IMR-90 (cell line): ENCODE measurements at regions not wholly inside any gene's neighbourhood (a gene's known extent, or its start where the extent isn't known, plus 50 kb on each side); places are given as distances from the start of the nearest gene placed in this dataset.

Experiments
- ATAC-seq: fragments of 200-7000 bp; cut with Tn5 transposase; 2 replicates; pipeline ENCODE4 v1.9.1; 2020; ENCODE audit warnings: low read depth, mild to moderate bottlenecking, moderate library complexity
- BruUV-seq: library from RNA; stranded (reverse); fragments of 400-500 nt; replicated peaks from 2 replicates; lab custom pipeline; 2021; lab: Mats Ljungman, UMichigan
- CTCF ChIA-PET: fragments of 300-600 bp; formaldehyde crosslinking; extraction: SDS; loops from one replicate; lab custom pipeline; 2021; ENCODE audit warnings: antibody characterized with exemption; lab: Yijun Ruan, JAX
- POLR2A ChIA-PET: fragments of 300-600 bp; sonication (Branson Sonifier 250); formaldehyde crosslinking; loops from one replicate; lab custom pipeline; 2022; ENCODE audit warnings: antibody characterized with exemption; ENCODE audit not compliant: unreplicated experiment; lab: Charles Lee
- DNase-seq: peaks from one replicate; pipeline ENCODE4 v3.0.0; 2013
- H2AFZ ChIP-seq: replicated peaks from 2 replicates; pipeline ENCODE3; 2013; ENCODE audit warnings: low read length, mild to moderate bottlenecking; ENCODE audit not compliant: poor library complexity
- H2AK5ac ChIP-seq: 2 replicates; pipeline ENCODE4 v1.6.1; 2013; ENCODE audit warnings: low read depth, low read length, inconsistent platforms
- H2AK9ac ChIP-seq: replicated peaks from 2 replicates; pipeline ENCODE3; 2013; ENCODE audit warnings: mild to moderate bottlenecking, low read depth, low read length, moderate library complexity; ENCODE audit not compliant: poor library complexity
- H2BK120ac ChIP-seq: 2 replicates; pipeline ENCODE4 v1.6.1; 2013; ENCODE audit warnings: low read depth, low read length, inconsistent platforms
- H2BK15ac ChIP-seq: 3 replicates; pipeline ENCODE4 v1.6.1; 2013; ENCODE audit warnings: low read depth, low read length, inconsistent platforms
- H2BK20ac ChIP-seq: 2 replicates; pipeline ENCODE4 v1.6.1; 2013; ENCODE audit warnings: low read depth, mild to moderate bottlenecking, inconsistent platforms, low read length, moderate library complexity
- H2BK5ac ChIP-seq: 2 replicates; pipeline ENCODE4 v1.6.1; 2013; ENCODE audit warnings: mild to moderate bottlenecking, low read depth, low read length, inconsistent platforms; ENCODE audit not compliant: poor library complexity, severe bottlenecking
- H3K14ac ChIP-seq: replicated peaks from 2 replicates; pipeline ENCODE4 v1.6.1; 2013; ENCODE audit warnings: low read depth, low read length, inconsistent platforms
- H3K18ac ChIP-seq: 2 replicates; pipeline ENCODE4 v1.6.1; 2013; ENCODE audit warnings: low read depth, low read length, control low read depth
- H3K23ac ChIP-seq: 2 replicates; pipeline ENCODE4 v1.6.1; 2013; ENCODE audit warnings: low read depth, low read length, inconsistent platforms
- H3K27ac ChIP-seq: 2 replicates; pipeline ENCODE4 v1.5.1; 2013; ENCODE audit warnings: mild to moderate bottlenecking, control low read depth, low read length; ENCODE audit not compliant: insufficient read depth
- H3K27me3 ChIP-seq: 2 replicates; pipeline ENCODE4 v1.6.1; 2013; ENCODE audit warnings: low read length; ENCODE audit not compliant: control insufficient read depth, insufficient read depth
- H3K36me3 ChIP-seq: 2 replicates; pipeline ENCODE4 v1.6.1; 2013; ENCODE audit warnings: low read length, mixed read lengths; ENCODE audit not compliant: control insufficient read depth, insufficient read depth
- H3K4ac ChIP-seq: 2 replicates; pipeline ENCODE4 v1.6.1; 2013; ENCODE audit warnings: low read depth, low read length, inconsistent platforms
- H3K4me1 ChIP-seq: 2 replicates; pipeline ENCODE4 v1.6.1; 2013; ENCODE audit warnings: low read length, mixed read lengths; ENCODE audit not compliant: control insufficient read depth, insufficient read depth
- H3K4me2 ChIP-seq: 2 replicates; pipeline ENCODE4 v1.6.1; 2013; ENCODE audit warnings: low read depth, mild to moderate bottlenecking, control low read depth, low read length, moderate library complexity
- H3K4me3 ChIP-seq: 2 replicates; pipeline ENCODE4 v1.5.1; 2013; ENCODE audit warnings: low read depth, mild to moderate bottlenecking, control low read depth, low read length, moderate library complexity; ENCODE audit not compliant: insufficient read depth
- H3K56ac ChIP-seq: 2 replicates; pipeline ENCODE4 v1.6.1; 2013; ENCODE audit warnings: low read length, inconsistent platforms; ENCODE audit not compliant: insufficient read depth; ENCODE audit errors: extremely low read depth
- H3K79me1 ChIP-seq, 2 experiments: 2 replicates each; pipeline ENCODE4 v1.6.1; 2013; ENCODE audit warnings: low read length in 2 of 2, inconsistent platforms in 1 of 2, low read depth in 1 of 2
- H3K9ac ChIP-seq: 2 replicates; pipeline ENCODE4 v1.6.1; 2013; ENCODE audit warnings: low read depth, low read length, control low read depth
- H3K9me1 ChIP-seq: 2 replicates; pipeline ENCODE4 v1.6.1; 2013; ENCODE audit warnings: low read length, inconsistent platforms; ENCODE audit not compliant: insufficient read depth
- H3K9me3 ChIP-seq: 2 replicates; pipeline ENCODE4 v1.6.1; 2013; ENCODE audit warnings: low read length; ENCODE audit not compliant: control insufficient read depth, insufficient read depth
- H4K20me1 ChIP-seq: 2 replicates; pipeline ENCODE4 v1.6.1; 2013; ENCODE audit warnings: low read length, inconsistent platforms; ENCODE audit not compliant: insufficient read depth
- H4K5ac ChIP-seq: 2 replicates; pipeline ENCODE4 v1.6.1; 2013; ENCODE audit warnings: mild to moderate bottlenecking, low read depth, low read length, control low read depth
- H4K8ac ChIP-seq, 2 experiments: 2 replicates each; pipeline ENCODE4 v1.6.1; 2013; ENCODE audit warnings: low read depth in 2 of 2, low read length in 2 of 2, control low read depth in 1 of 2, inconsistent platforms in 1 of 2
- H4K91ac ChIP-seq: 2 replicates; pipeline ENCODE4 v1.6.1; 2013; ENCODE audit warnings: low read depth, low read length, inconsistent platforms; ENCODE audit not compliant: insufficient read depth
- BHLHE40 ChIP-seq: fragments of 150-350 bp; IDR thresholded peaks from 2 replicates; pipeline ENCODE4 v1.6.1; 2016; ENCODE audit warnings: mild to moderate bottlenecking, low read depth, low read length
- CEBPB ChIP-seq: IDR thresholded peaks from 2 replicates; pipeline ENCODE4 v1.6.1; 2012; ENCODE audit warnings: low read depth, low read length, improper control_type of control experiment
- FOS ChIP-seq: fragments of 150-350 bp; IDR thresholded peaks from 2 replicates; pipeline ENCODE4 v1.6.1; 2016; ENCODE audit warnings: low read depth, low read length
- MAFK ChIP-seq: IDR thresholded peaks from 2 replicates; pipeline ENCODE4 v1.6.1; 2012; ENCODE audit warnings: low read depth, low read length, improper control_type of control experiment
- NFE2L2 ChIP-seq: fragments of 150-350 bp; IDR thresholded peaks from 2 replicates; pipeline ENCODE4 v1.6.1; 2016; ENCODE audit warnings: low read depth, mild to moderate bottlenecking, low read length
- RAD21 ChIP-seq: IDR thresholded peaks from 2 replicates; pipeline ENCODE4 v1.6.1; 2012; ENCODE audit warnings: low read length, improper control_type of control experiment
- WGBS, 2 experiments: methylation state at CpG; one replicate each; pipeline versions ENCODE4 v1.1.5 to v1.1.7; 2013; ENCODE audit warnings: missing lambda C conversion rate in 2 of 2; ENCODE audit not compliant: insufficient read length in 1 of 2; ENCODE audit errors: extremely low coverage in 2 of 2; 5-methylcytosine and 5-hydroxymethylcytosine counted together
- dilution Hi-C: fragments of 300-500 bp; cut with HindIII; formaldehyde crosslinking; loops from one replicate; pipeline ENCODE4 v1.14.3; 2018; ENCODE audit warnings: low sequenced_read_pairs; ENCODE audit not compliant: unreplicated experiment
- in situ Hi-C: fragments of 300-500 bp; cut with MboI; formaldehyde crosslinking; loops from 3 replicates; pipeline ENCODE4 v1.14.3; 2019; ENCODE audit warnings: low sequenced_read_pairs, inconsistent platforms, mixed read lengths
- intact Hi-C: fragments of 100-400 bp; cut with micrococcal nuclease; formaldehyde crosslinking; loops from 2 replicates; pipeline ENCODE4 v1.10.0; 2022
- TF ChIP-seq, protein P1 (sequence below): fragments of 150-350 bp; IDR thresholded peaks from 2 replicates; pipeline ENCODE4 v1.6.1; 2017; ENCODE audit warnings: mild to moderate bottlenecking, antibody characterized with exemption, low read length, low read depth

DNA sequence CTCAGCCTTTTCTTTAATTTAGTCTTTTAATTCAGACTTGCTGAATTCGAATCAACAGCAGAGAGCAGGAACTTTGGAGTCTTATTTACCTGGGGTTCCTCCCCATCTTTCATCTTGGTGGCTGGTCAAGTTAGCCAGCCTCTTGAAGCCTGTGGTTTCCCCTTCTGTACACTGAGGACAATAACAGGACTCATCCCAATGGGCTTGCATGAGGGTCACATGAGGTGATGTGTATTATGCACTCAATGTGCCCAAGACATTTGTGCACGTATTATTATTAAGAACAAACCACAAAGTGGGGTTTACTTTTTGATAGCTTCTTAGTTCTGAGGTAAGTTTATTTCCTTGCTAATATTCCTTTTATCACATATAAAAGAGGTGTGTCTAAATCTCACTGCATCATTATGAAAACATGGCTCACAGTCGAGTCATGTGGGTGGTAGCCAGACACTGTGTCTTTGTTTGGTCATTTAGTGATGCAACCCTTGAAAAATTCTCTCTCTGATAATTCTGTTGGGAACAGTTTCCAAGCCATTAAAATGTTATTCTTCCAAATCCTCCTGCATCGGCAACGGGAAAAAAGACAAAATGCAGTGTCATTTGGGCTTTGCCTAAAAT is 86.5 kb upstream of the GRB10 start:
- Histone ChIP-seq H3K56ac (no peak overlapping the region), H3K4me1 (peaks cover 4% of the 10 kb centered on the region), H2AK9ac (no peak overlapping the region), H3K9me1 (no peaks in the 10 kb centered on the region), H3K18ac (peak overlapping the region; percentile 2; the same call in 1 of the 2 replicates), H3K4ac (no peak overlapping the region), H4K20me1 (no peaks in the 10 kb centered on the region), H3K4me3 (no peak overlapping the region), H3K36me3 (no peaks in the 10 kb centered on the region), H3K4me2 (peak overlapping the region; percentile 6; the same call in 1 of the 2 replicates), H3K27me3 (peaks cover 9% of the 10 kb centered on the region), H2AFZ (no peak overlapping the region), H4K8ac (peak overlapping the region in 1 of 2 experiments; percentile 15; a peak in 2 of 4 replicates), H2AK5ac (peak overlapping the region; percentile 3; the same call in 1 of the 2 replicates), H2BK120ac (peak overlapping the region; percentile 40; the same call in 1 of the 2 replicates), H2BK5ac (no peak overlapping the region), H3K23ac (no peak overlapping the region), H3K27ac (no peak overlapping the region), H4K91ac (peak overlapping the region; percentile 14; the same call in 1 of the 2 replicates), H2BK20ac (0 out of 2 replicates have a peak overlapping the region, but pooled peaks have one; percentile 57), H4K5ac (no peak overlapping the region; the same call in 1 of the 2 replicates), H3K9me3 (no peaks in the 10 kb centered on the region), H3K79me1 (no peaks in the 10 kb centered on the region), H2BK15ac (peak overlapping the region; percentile 71; the same call in 1 of the 3 replicates), H3K14ac (no peak overlapping the region), H3K9ac (no peak overlapping the region)
- peak; percentile 92 for ATAC-seq
- no TSS peak for BruUV-seq
- no CpG with 5 or more reads among the region's 5 CpGs for WGBS, 2 experiments
- dilution Hi-C loops, result no loop called here
- TF ChIP-seq FOS (peak; percentile 69), CEBPB (peak; percentile 95), RAD21 (no peak), BHLHE40 (0 out of 2 replicates have a peak, but pooled peaks have one; percentile 14), MAFK (no peak), NFE2L2 (peak; percentile 34; the same call in 1 of the 2 replicates)
- TF ChIP-seq, protein P1, sequence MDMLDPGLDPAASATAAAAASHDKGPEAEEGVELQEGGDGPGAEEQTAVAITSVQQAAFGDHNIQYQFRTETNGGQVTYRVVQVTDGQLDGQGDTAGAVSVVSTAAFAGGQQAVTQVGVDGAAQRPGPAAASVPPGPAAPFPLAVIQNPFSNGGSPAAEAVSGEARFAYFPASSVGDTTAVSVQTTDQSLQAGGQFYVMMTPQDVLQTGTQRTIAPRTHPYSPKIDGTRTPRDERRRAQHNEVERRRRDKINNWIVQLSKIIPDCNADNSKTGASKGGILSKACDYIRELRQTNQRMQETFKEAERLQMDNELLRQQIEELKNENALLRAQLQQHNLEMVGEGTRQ, result peak; percentile 48; the same call in 1 of the 2 replicates
- ChIA-PET CTCF (interaction anchor here (0.6 kb wide), 1 partner anchor 16 kb away, joined by 3 read pairs; no protein-coding TSS in a partner anchor), POLR2A (no interaction called here)
- peak; percentile 87 for DNase-seq
- in situ Hi-C loops, result no loop called here
- intact Hi-C loops, result no loop called here
